SK-N-SH (cell line): ENCODE measurements at regions not wholly inside any gene's neighbourhood (a gene's known extent, or its start where the extent isn't known, plus 50 kb on each side); places are given as distances from the start of the nearest gene placed in this dataset.
"Not testable (repeated sequence)": the region's sequence is repeated elsewhere in the genome, so short reads cannot be mapped to it uniquely, and the experiment has no call there.

Experiments
- CTCF ChIA-PET: fragments of 300-600, 350-600 bp; formaldehyde crosslinking; extraction: SDS; loops from one replicate; lab custom pipeline; 2021; lab: Yijun Ruan, JAX
- POLR2A ChIA-PET: fragments of 350-600 bp; sonication (Branson Sonifier 250); formaldehyde crosslinking; extraction: SDS; loops from one replicate; lab custom pipeline; 2020; ENCODE audit warnings: antibody characterized with exemption, inconsistent platforms; lab: Yijun Ruan, JAX
- DNase-seq: peaks from one replicate; pipeline ENCODE4 v3.0.0; 2012
- H2AFZ ChIP-seq: fragments of 200-600 bp; sonication (generic); 2 replicates; pipeline ENCODE4 v1.8.1; 2016; ENCODE audit warnings: antibody characterized with exemption, mild to moderate bottlenecking, low read depth
- H3F3A ChIP-seq: fragments of 200-600 bp; sonication (generic); replicated peaks from 2 replicates; pipeline ENCODE3; 2016; ENCODE audit warnings: antibody characterized with exemption, mild to moderate bottlenecking; ENCODE audit not compliant: insufficient read depth
- H3K27ac ChIP-seq, 2 experiments: fragments of 200-500 bp in 1 of 2; fragments of 200-600 bp in 1 of 2; sonication (Bioruptor generic) in 1 of 2; sonication (generic), shearing (Covaris generic) in 1 of 2; 2 replicates each; pipeline versions ENCODE4 v1.5.1 to v1.6.1; 2014 to 2016; ENCODE audit warnings: low read depth in 2 of 2, inconsistent platforms in 1 of 2, low read length in 1 of 2, mild to moderate bottlenecking in 1 of 2, mixed read lengths in 1 of 2
- H3K27me3 ChIP-seq: fragments of 200-600 bp; sonication (generic), shearing (Covaris generic); 2 replicates; pipeline ENCODE4 v1.6.1; 2016; ENCODE audit warnings: mixed run types; ENCODE audit not compliant: insufficient read depth
- H3K36me3 ChIP-seq, 2 experiments: fragments of 200-500 bp in 1 of 2; fragments of 200-600 bp in 1 of 2; sonication (Bioruptor generic) in 1 of 2; sonication (generic) in 1 of 2; replicated peaks in 1 of 2; 2 replicates each; pipeline versions ENCODE3 to v1.5.1; 2014 to 2016; ENCODE audit warnings: low read length in 1 of 2, mild to moderate bottlenecking in 1 of 2; ENCODE audit not compliant: insufficient read depth in 2 of 2, control insufficient read depth in 1 of 2
- H3K4me1 ChIP-seq, 2 experiments: fragments of 200-500 bp in 1 of 2; fragments of 200-600 bp in 1 of 2; sonication (Bioruptor generic) in 1 of 2; sonication (generic), shearing (Covaris generic) in 1 of 2; 2 replicates each; pipeline versions ENCODE4 v1.5.1 to v1.6.1; 2014 to 2016; ENCODE audit warnings: low read depth in 1 of 2, low read length in 1 of 2, mixed run types in 1 of 2; ENCODE audit not compliant: insufficient read depth in 2 of 2, control insufficient read depth in 1 of 2
- H3K4me2 ChIP-seq: fragments of 200-600 bp; sonication (generic), shearing (Covaris generic); 2 replicates; pipeline ENCODE4 v1.6.1; 2017; ENCODE audit warnings: mixed run types
- H3K4me3 ChIP-seq, 2 experiments: fragments of 200-500 bp in 1 of 2; fragments of 200-600 bp in 1 of 2; sonication (Bioruptor generic) in 1 of 2; sonication (generic), shearing (Covaris generic) in 1 of 2; 2 replicates each; pipeline versions ENCODE4 v1.5.1 to v1.8.1; 2014 to 2016; ENCODE audit warnings: low read depth in 2 of 2, inconsistent platforms in 1 of 2, low read length in 1 of 2, mild to moderate bottlenecking in 1 of 2, mixed read lengths in 1 of 2, moderate library complexity in 1 of 2
- H3K79me2 ChIP-seq: fragments of 200-600 bp; sonication (generic); 2 replicates; pipeline ENCODE4 v1.8.1; 2017; ENCODE audit warnings: mild to moderate bottlenecking; ENCODE audit not compliant: insufficient read depth
- H3K9ac ChIP-seq: fragments of 200-600 bp; sonication (generic); 2 replicates; pipeline ENCODE4 v1.6.1; 2017; ENCODE audit warnings: mixed run types
- H3K9me2 ChIP-seq: fragments of 200-600 bp; sonication (generic); 2 replicates; pipeline ENCODE4 v1.6.1; 2017; ENCODE audit warnings: mixed run types
- H3K9me3 ChIP-seq: fragments of 200-600 bp; sonication (generic); 2 replicates; pipeline ENCODE4 v1.6.1; 2017; ENCODE audit warnings: mixed run types, mild to moderate bottlenecking, moderate library complexity
- H4K20me1 ChIP-seq: fragments of 200-600 bp; sonication (generic); 2 replicates; pipeline ENCODE4 v1.6.1; 2017; ENCODE audit warnings: mild to moderate bottlenecking, mixed run types; ENCODE audit not compliant: insufficient read depth
- EP300 ChIP-seq, 2 experiments: IDR thresholded peaks; 2 replicates each; pipeline versions ENCODE4 v1.4.0 to v1.6.1; 2012; ENCODE audit warnings: borderline replicate concordance in 1 of 2, low read depth in 1 of 2, low read length in 1 of 2
- GATA2 ChIP-seq: sonication (generic); formaldehyde crosslinking; IDR thresholded peaks from 2 replicates; pipeline ENCODE4 v1.5.0; 2020; ENCODE audit warnings: mild to moderate bottlenecking, missing genetic modification reagents
- NRF1 ChIP-seq: IDR thresholded peaks from 2 replicates; pipeline ENCODE4 v1.6.1; 2012; ENCODE audit warnings: low read depth, mild to moderate bottlenecking, low read length
- RAD21 ChIP-seq: IDR thresholded peaks from 2 replicates; pipeline ENCODE4 v1.6.1; 2012; ENCODE audit warnings: mild to moderate bottlenecking, low read length
- RCOR1 ChIP-seq: fragments of 150-350 bp; IDR thresholded peaks from 2 replicates; pipeline ENCODE4 v1.6.1; 2017; ENCODE audit warnings: antibody characterized with exemption, low read length
- WGBS: methylation state at CpG from one replicate; pipeline ENCODE4 v1.1.6; 2017; ENCODE audit warnings: low lambda C conversion rate; 5-methylcytosine and 5-hydroxymethylcytosine counted together

GRCh38 chr7:128591705-128592104 is 80.4 kb upstream of the GARIN1A start:
- ChIA-PET POLR2A (no interaction called here), CTCF (no interaction called here)
- Histone ChIP-seq H3K27me3 (no peaks in the 10 kb centered on the region), H3K9me2 (no peaks in the 10 kb centered on the region), H3K9ac (no peak overlapping the region), H2AFZ (no peak overlapping the region), H3K36me3 (peaks cover 26 to 65% of the 10 kb centered on the region in 2 experiments), H3K4me1 (peaks cover 0 to 4% of the 10 kb centered on the region in 2 experiments; a peak in 1 of 4 replicates), H3K27ac (peak overlapping the region in 1 of 2 experiments; percentile 48; a peak in 2 of 4 replicates), H3K4me2 (no peak overlapping the region), H4K20me1 (peaks cover 7% of the 10 kb centered on the region), H3K4me3 (no peak overlapping the region), H3K79me2 (peaks cover 62% of the 10 kb centered on the region), H3F3A (peaks cover 5% of the 10 kb centered on the region), H3K9me3 (no peaks in the 10 kb centered on the region)
- peak; percentile 61 for DNase-seq
- 79% methylated on average over 5 of the region's 5 CpGs for WGBS
- TF ChIP-seq RAD21 = peak; percentile 18; the same call in 1 of the 2 replicates
- TF ChIP-seq GATA2 (CRISPR knock-in tag) = peak; percentile 92
- TF ChIP-seq EP300 (IDR thresholded peaks at IDR 0.05; ENCODE audit: borderline replicate concordance in 1 of 2, low read depth in 1 of 2, low read length in 1 of 2) = peak in 1 of 2 experiments; percentile 67; a peak in 2 of 4 replicates
- no peak for TF ChIP-seq NRF1
- 0 out of 2 replicates have a peak, but pooled peaks have one; percentile 8 for TF ChIP-seq RCOR1

- H2AFZ ChIP-seq, H3K4me3 ChIP-seq, H3K9me3 ChIP-seq, H3F3A ChIP-seq, H3K9me2 ChIP-seq, H3K9ac ChIP-seq, DNase-seq, H4K20me1 ChIP-seq, H3K27me3 ChIP-seq, H3K4me2 ChIP-seq, H3K27ac ChIP-seq, H3K4me1 ChIP-seq, POLR2A ChIA-PET: not testable (repeated sequence)
- peaks cover 24 to 64% of the 10 kb centered on the region in 2 experiments for H3K36me3 ChIP-seq
- CTCF ChIA-PET = interaction anchor here (1.1 kb wide), 1 partner anchor 291 kb away, joined by 3 read pairs; no protein-coding TSS in a partner anchor
- WGBS = no CpG with 5 or more reads among the region's 3 CpGs
- H3K79me2 ChIP-seq = peaks cover 60% of the 10 kb centered on the region
These were observed 79.9 kb upstream of the GARIN1A start for GRCh38 chr7:128592209-128592608.

GRCh38 chr7:128594061-128594460 is 78.0 kb upstream of the GARIN1A start:
- H3F3A ChIP-seq, CTCF ChIA-PET, H3K27ac ChIP-seq, POLR2A ChIA-PET, H3K9ac ChIP-seq, H3K9me2 ChIP-seq, DNase-seq, H3K4me3 ChIP-seq, H3K4me1 ChIP-seq, H3K27me3 ChIP-seq, H3K9me3 ChIP-seq, H3K4me2 ChIP-seq, H2AFZ ChIP-seq: not testable (repeated sequence)
- whole genome bisulfite sequencing = 97% methylated on average over 6 of the region's 6 CpGs
- Histone ChIP-seq H4K20me1 (peaks cover 14% of the 10 kb centered on the region; the same call in 1 of the 2 replicates), H3K36me3 (peaks cover 18 to 61% of the 10 kb centered on the region in 2 experiments), H3K79me2 (peaks cover 57% of the 10 kb centered on the region)

- H3K4me2 ChIP-seq, H3F3A ChIP-seq, CTCF ChIA-PET, H3K9me3 ChIP-seq, H3K4me3 ChIP-seq, H2AFZ ChIP-seq, POLR2A ChIA-PET, H3K9me2 ChIP-seq, H3K27me3 ChIP-seq, H3K4me1 ChIP-seq, H3K27ac ChIP-seq, H3K9ac ChIP-seq, DNase-seq: not testable (repeated sequence)
- H3K36me3 ChIP-seq = peaks cover 21 to 51% of the 10 kb centered on the region in 2 experiments
- peaks cover 19% of the 10 kb centered on the region; the same call in 1 of the 2 replicates for H4K20me1 ChIP-seq
- H3K79me2 ChIP-seq = peaks cover 57% of the 10 kb centered on the region
- 96% methylated on average over 8 of the region's 8 CpGs for whole genome bisulfite sequencing
These were observed 75.6 kb upstream of the GARIN1A start for GRCh38 chr7:128596336-128597128.

- peaks cover 8 to 50% of the 10 kb centered on the region in 2 experiments for H3K36me3 ChIP-seq
- H3K9ac ChIP-seq, DNase-seq, H3F3A ChIP-seq, POLR2A ChIA-PET, H3K27me3 ChIP-seq, H2AFZ ChIP-seq, H3K4me3 ChIP-seq, H3K9me2 ChIP-seq, H3K4me1 ChIP-seq, H3K9me3 ChIP-seq, H3K4me2 ChIP-seq, H3K27ac ChIP-seq: not testable (repeated sequence)
- H3K79me2 ChIP-seq = peaks cover 62% of the 10 kb centered on the region
- CTCF ChIA-PET = interaction anchor here (0.6 kb wide), 1 partner anchor 130 kb away, joined by 3 read pairs; no protein-coding TSS in a partner anchor
- peaks cover 21% of the 10 kb centered on the region; the same call in 1 of the 2 replicates for H4K20me1 ChIP-seq
- 94% methylated on average over 5 of the region's 5 CpGs for WGBS
These were observed 73.1 kb upstream of the GARIN1A start for GRCh38 chr7:128598946-128599345.
